GM06990 (cell line): ENCODE measurements at regions not wholly inside any gene's neighbourhood (a gene's known extent, or its start where the extent isn't known, plus 50 kb on each side); places are given as distances from the start of the nearest gene placed in this dataset.

Experiments used
- DNase-seq: peaks from one replicate; pipeline ENCODE4 v3.0.0-alpha.2; 2011; ENCODE audit not compliant: insufficient read length; ENCODE audit errors: extremely low read depth
- H3K27me3 ChIP-seq: replicated peaks from 2 replicates; pipeline ENCODE4 v1.6.0; 2011; ENCODE audit warnings: low read length; ENCODE audit not compliant: control insufficient read depth, insufficient read depth
- H3K36me3 ChIP-seq: 2 replicates; pipeline ENCODE4 v1.5.1; 2011; ENCODE audit warnings: low read length; ENCODE audit not compliant: control insufficient read depth, insufficient read depth
- H3K4me3 ChIP-seq: replicated peaks from 2 replicates; pipeline ENCODE4 v1.5.1; 2011; ENCODE audit warnings: low read depth, mild to moderate bottlenecking, control low read depth, low read length
- TF ChIP-seq, protein P1 (sequence below): IDR thresholded peaks from 2 replicates; pipeline ENCODE4 v1.5.1; 2011; ENCODE audit warnings: low read length, control low read depth, mild to moderate bottlenecking, inconsistent platforms; ENCODE audit not compliant: insufficient read depth, poor library complexity, severe bottlenecking

DNA sequence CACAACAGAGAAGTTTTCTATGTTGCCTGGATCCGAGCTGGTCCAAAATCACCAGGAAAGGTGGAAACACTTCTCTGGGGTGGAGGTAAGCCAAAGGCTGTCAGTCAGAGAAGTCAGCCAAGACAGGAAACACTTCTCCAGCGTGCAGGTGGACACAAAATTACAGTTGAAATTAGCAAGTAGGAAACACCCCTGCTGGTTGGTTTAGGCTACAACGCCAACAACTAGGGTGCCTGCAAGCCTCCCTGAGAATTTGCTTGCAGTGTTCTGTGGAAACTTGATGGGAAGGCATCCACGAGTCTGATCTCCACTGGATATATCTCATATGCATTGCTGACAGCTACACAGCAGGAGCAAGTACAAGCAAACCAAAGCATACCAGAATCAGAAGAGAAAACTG, 600.5 kb downstream of the RERGL start:
- no peak for DNase-seq
- no peaks in the 10 kb centered on the region for H3K36me3 ChIP-seq

DNA sequence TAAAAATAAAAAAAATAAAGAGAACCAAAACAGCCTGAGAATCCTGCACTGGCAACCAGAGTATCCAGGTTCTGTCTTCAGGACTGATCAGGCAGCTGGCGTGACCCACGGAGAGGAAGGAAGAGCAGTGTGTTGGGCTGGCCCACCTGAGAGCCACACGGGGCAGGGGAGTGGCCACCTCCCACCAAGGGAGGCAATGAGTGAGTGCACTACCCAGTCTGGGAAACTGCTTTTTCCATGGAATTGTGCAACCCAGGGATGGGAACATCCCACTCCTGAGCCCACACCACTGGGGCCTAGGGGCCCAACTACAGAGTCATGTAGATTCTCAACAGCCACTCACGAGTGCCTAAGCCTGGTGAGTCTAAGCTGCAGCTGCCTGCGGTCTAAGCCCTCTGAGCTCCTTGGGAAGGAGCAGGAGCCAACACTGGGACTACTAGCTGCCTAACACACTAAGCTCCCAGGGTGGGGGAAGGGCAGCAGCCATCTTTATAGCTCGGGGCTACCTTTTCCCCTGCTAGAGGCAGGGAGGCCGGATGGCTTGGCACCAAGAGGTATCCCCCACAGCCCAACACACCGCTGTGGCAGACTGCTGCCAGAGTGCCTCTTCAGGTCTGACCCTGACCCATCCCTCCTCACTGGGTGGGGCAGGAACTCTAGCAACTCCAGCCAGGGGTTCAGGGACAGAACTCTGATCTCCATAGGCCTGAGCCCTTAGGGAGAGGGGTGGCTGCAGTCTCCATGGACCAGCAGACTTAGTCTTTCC, 610.9 kb downstream of the RERGL start:
- no peak for DNase-seq
- Histone ChIP-seq H3K4me3 (no peak overlapping the region), H3K27me3 (no peaks in the 10 kb centered on the region), H3K36me3 (no peaks in the 10 kb centered on the region)
- TF ChIP-seq, protein P1, sequence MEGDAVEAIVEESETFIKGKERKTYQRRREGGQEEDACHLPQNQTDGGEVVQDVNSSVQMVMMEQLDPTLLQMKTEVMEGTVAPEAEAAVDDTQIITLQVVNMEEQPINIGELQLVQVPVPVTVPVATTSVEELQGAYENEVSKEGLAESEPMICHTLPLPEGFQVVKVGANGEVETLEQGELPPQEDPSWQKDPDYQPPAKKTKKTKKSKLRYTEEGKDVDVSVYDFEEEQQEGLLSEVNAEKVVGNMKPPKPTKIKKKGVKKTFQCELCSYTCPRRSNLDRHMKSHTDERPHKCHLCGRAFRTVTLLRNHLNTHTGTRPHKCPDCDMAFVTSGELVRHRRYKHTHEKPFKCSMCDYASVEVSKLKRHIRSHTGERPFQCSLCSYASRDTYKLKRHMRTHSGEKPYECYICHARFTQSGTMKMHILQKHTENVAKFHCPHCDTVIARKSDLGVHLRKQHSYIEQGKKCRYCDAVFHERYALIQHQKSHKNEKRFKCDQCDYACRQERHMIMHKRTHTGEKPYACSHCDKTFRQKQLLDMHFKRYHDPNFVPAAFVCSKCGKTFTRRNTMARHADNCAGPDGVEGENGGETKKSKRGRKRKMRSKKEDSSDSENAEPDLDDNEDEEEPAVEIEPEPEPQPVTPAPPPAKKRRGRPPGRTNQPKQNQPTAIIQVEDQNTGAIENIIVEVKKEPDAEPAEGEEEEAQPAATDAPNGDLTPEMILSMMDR, result no peak

More for the DNA sequence above, 600.5 kb downstream of the RERGL start:
- no peak overlapping the region for H3K4me3 ChIP-seq
- TF ChIP-seq, protein P1, result no peak
- H3K27me3 ChIP-seq, result no peaks in the 10 kb centered on the region

DNA sequence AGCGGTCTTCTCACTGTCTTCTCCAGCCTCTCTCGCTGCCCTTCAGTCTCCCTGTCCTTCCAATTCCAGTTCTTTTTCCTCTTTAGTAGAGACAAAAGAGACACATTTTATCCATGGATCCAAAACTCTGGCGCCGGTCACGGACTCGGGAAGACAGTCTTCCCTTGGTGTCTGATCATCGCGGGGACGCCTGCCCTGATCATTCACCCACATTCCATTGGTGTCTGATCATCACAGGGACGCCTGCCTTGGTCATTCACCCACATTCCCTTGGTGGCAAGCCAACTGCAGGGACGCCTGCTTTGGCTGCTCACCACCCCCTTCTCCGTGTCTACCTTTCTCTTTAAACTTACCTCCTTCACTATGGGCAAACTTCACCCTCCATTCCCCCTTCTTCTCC, 619.5 kb downstream of the RERGL start:
- H3K27me3 ChIP-seq, result no peaks in the 10 kb centered on the region
- no peaks in the 10 kb centered on the region for H3K36me3 ChIP-seq
- no peak for DNase-seq
- no peak overlapping the region for H3K4me3 ChIP-seq
- TF ChIP-seq, protein P1, result no peak

DNA sequence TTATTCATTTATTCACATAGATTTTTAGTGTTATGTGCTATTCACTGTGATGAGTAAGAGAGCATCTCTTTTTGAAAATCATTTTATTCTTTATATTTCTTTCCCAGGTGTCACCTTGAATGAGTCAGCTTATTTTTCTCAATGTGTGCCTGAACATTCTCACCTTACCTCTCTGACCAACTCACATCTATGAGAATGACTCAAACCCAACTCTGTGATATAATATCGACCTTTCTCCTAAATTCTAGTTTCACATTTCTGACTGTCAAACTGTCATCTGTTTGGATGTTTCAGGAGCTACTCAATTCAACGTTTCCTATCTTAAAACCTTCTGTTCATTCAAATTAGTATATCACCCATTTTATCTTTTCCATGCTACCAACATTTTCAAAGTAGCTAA, 630.8 kb downstream of the RERGL start:
- no peak for DNase-seq

DNA sequence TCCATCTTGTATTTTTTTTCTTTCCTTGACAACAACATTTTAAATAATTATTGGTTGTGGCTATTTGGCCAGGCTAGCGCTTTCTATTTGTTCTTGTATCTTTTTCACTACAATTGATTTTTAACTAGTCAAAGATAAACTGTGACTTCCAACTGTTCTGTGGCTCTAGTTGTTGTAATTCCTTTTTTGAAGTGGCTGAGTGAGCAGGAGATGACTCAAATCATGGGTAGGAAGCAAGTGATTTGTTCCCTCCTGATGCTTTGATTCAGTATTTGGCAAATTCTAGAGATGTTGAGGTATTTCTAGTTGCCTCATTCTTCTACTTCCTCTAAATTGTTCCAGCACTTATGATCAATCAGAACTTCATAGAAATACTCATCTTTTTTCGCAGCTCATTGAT, 633.5 kb downstream of the RERGL start:
- Histone ChIP-seq H3K27me3 (no peaks in the 10 kb centered on the region), H3K36me3 (no peaks in the 10 kb centered on the region), H3K4me3 (no peak overlapping the region)
- TF ChIP-seq, protein P1, result no peak
- DNase-seq, result no peak

More for the DNA sequence above, 630.8 kb downstream of the RERGL start:
- Histone ChIP-seq H3K27me3 (no peaks in the 10 kb centered on the region), H3K36me3 (no peaks in the 10 kb centered on the region), H3K4me3 (no peak overlapping the region)
- TF ChIP-seq, protein P1, result no peak
